PFSK-1 (cell line): ENCODE measurements at regions not wholly inside any gene's neighbourhood (a gene's known extent, or its start where the extent isn't known, plus 50 kb on each side); places are given as distances from the start of the nearest gene placed in this dataset.

Experiments
- FOXP2 ChIP-seq: optimal IDR thresholded peaks from 2 replicates; pipeline ENCODE3; 2011; ENCODE audit warnings: borderline replicate concordance, control low read depth, inconsistent platforms; ENCODE audit not compliant: insufficient read depth; ENCODE audit errors: extremely low read length, extremely low read depth
- POLR2AphosphoS5 ChIP-seq: IDR thresholded peaks from 2 replicates; pipeline ENCODE4 v1.6.1; 2012; ENCODE audit warnings: low read depth, mild to moderate bottlenecking, control low read depth, low read length, moderate library complexity
- REST ChIP-seq, 2 experiments: IDR thresholded peaks; 2 replicates each; pipeline versions ENCODE4 v1.6.1 to v1.8.0; 2011 to 2012; ENCODE audit warnings: low read depth in 2 of 2, low read length in 2 of 2, control low read depth in 1 of 2, inconsistent platforms in 1 of 2, mild to moderate bottlenecking in 1 of 2, moderate library complexity in 1 of 2; ENCODE audit not compliant: insufficient read depth in 1 of 2
- SIN3A ChIP-seq: IDR thresholded peaks from 2 replicates; pipeline ENCODE4 v1.6.1; 2012; ENCODE audit warnings: mild to moderate bottlenecking, low read length, moderate library complexity, borderline replicate concordance; ENCODE audit not compliant: insufficient read depth
- TAF1 ChIP-seq: IDR thresholded peaks from 2 replicates; pipeline ENCODE4 v1.6.1; 2012; ENCODE audit warnings: low read length, control low read depth, borderline replicate concordance; ENCODE audit not compliant: insufficient read depth

GRCh38 chr21:34004013-34004938, 69.1 kb upstream of the MRPS6 start:
- TF ChIP-seq FOXP2, result no peak

GRCh38 chr21:34003428-34003827, 70.0 kb upstream of the MRPS6 start:
- TF ChIP-seq REST (IDR thresholded peaks at IDR 0.05; ENCODE audit: insufficient read depth in 1 of 2, low read depth in 2 of 2, low read length in 2 of 2), result no peak
- no peak for TF ChIP-seq POLR2AphosphoS5
- TF ChIP-seq TAF1, result no peak
- TF ChIP-seq FOXP2, result no peak
- TF ChIP-seq SIN3A, result no peak

- TF ChIP-seq FOXP2 (no peak), POLR2AphosphoS5 (no peak), REST (IDR thresholded peaks at IDR 0.05; ENCODE audit: insufficient read depth in 1 of 2, low read depth in 2 of 2, low read length in 2 of 2) (no peak), SIN3A (no peak), TAF1 (no peak)
Measured at GRCh38 chr21:34000375-34000774, 73.0 kb upstream of the MRPS6 start.

- TF ChIP-seq SIN3A (no peak), TAF1 (no peak), FOXP2 (no peak), REST (IDR thresholded peaks at IDR 0.05; ENCODE audit: insufficient read depth in 1 of 2, low read depth in 2 of 2, low read length in 2 of 2) (no peak), POLR2AphosphoS5 (no peak)
Measured at GRCh38 chr21:33998809-33999208, 74.6 kb upstream of the MRPS6 start.

DNA sequence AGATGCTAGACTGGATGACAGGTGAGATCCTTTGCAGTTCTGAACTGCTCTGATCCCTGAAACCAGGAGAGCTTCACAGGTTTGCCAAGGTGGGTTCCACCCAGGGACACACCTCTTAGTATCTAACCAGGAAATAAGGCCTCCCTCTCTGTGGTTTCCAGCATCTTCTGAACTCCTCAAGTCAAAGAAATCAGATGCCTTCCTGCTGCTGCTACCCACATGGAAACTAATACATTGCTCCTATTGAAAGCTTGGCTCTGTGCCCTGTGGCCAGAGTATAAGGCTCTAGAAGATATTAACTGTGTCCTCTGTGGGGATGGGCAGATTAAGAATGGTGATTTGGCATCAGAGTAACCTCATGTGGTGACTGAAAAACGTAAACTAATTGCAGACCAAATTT, 75.0 kb upstream of the MRPS6 start:
- TF ChIP-seq SIN3A (no peak), POLR2AphosphoS5 (no peak), REST (IDR thresholded peaks at IDR 0.05; ENCODE audit: insufficient read depth in 1 of 2, low read depth in 2 of 2, low read length in 2 of 2) (no peak), TAF1 (no peak)
